Thymus (tissue), 11 donors: ENCODE measurements at regions not wholly inside any gene's neighbourhood (a gene's known extent, or its start where the extent isn't known, plus 50 kb on each side); places are given as distances from the start of the nearest gene placed in this dataset.

Experiments
- DNase-seq, 9 donors: peaks; one replicate each; pipeline ENCODE4 v3.0.0-alpha.2; 2013; ENCODE audit warnings: low spot score in 9 of 9, low read depth in 6 of 9, missing footprints in 1 of 9
- H3K27ac ChIP-seq, 2 donors: one replicate each; pipeline ENCODE4 v1.5.1; 2013; ENCODE audit warnings: control low read depth in 1 of 2, low read depth in 1 of 2, low read length in 1 of 2, mild to moderate bottlenecking in 1 of 2, moderate library complexity in 1 of 2
- H3K27me3 ChIP-seq, 2 donors: one replicate each; pipeline ENCODE4 v1.5.1; 2013; ENCODE audit warnings: low read length in 1 of 2; ENCODE audit not compliant: control insufficient read depth in 2 of 2, insufficient read depth in 1 of 2
- H3K36me3 ChIP-seq, 2 donors: one replicate each; pipeline ENCODE4 v1.5.1; 2013; ENCODE audit warnings: low read length in 1 of 2, mild to moderate bottlenecking in 1 of 2, moderate library complexity in 1 of 2; ENCODE audit not compliant: control insufficient read depth in 2 of 2, insufficient read depth in 2 of 2
- H3K4me1 ChIP-seq, 2 donors: one replicate each; pipeline ENCODE4 v1.5.1; 2013; ENCODE audit warnings: low read length in 2 of 2; ENCODE audit not compliant: control insufficient read depth in 2 of 2, insufficient read depth in 2 of 2
- H3K4me3 ChIP-seq, 2 donors: one replicate each; pipeline ENCODE4 v1.5.1; 2013; ENCODE audit warnings: low read length in 2 of 2, control low read depth in 1 of 2, mild to moderate bottlenecking in 1 of 2
- H3K9me3 ChIP-seq, 2 donors: one replicate each; pipeline ENCODE4 v1.5.1; 2013; ENCODE audit warnings: low read length in 1 of 2, mild to moderate bottlenecking in 1 of 2; ENCODE audit not compliant: control insufficient read depth in 2 of 2, insufficient read depth in 1 of 2
- WGBS: extraction: QIAGEN DNeasy Blood & Tissue Kit; methylation state at CpG from one replicate; pipeline ENCODE4 v1.1.7; 2013; 5-methylcytosine and 5-hydroxymethylcytosine counted together
- donor health status: healthy.

GRCh38 chr22:47435826-47436225 is 673.4 kb downstream of the TBC1D22A start:
- DNase-seq, result no peak
- 94% methylated on average over 7 of the region's 7 CpGs for WGBS

GRCh38 chr22:47435204-47435487 is 672.7 kb downstream of the TBC1D22A start:
- H3K27me3 ChIP-seq, result no peaks in the 10 kb centered on the region
- 95% methylated on average over 5 of the region's 5 CpGs for WGBS
- no peak for DNase-seq
- no peaks in the 10 kb centered on the region for H3K4me1 ChIP-seq
- no peaks in the 10 kb centered on the region for H3K36me3 ChIP-seq
- no peak overlapping the region for H3K27ac ChIP-seq
- H3K4me3 ChIP-seq, result no peak overlapping the region
- no peaks in the 10 kb centered on the region for H3K9me3 ChIP-seq

More at GRCh38 chr22:47435826-47436225, 673.4 kb downstream of the TBC1D22A start:
- no peaks in the 10 kb centered on the region for H3K4me1 ChIP-seq
- no peaks in the 10 kb centered on the region for H3K36me3 ChIP-seq
- no peaks in the 10 kb centered on the region for H3K9me3 ChIP-seq
- no peak overlapping the region for H3K4me3 ChIP-seq
- no peaks in the 10 kb centered on the region for H3K27me3 ChIP-seq
- H3K27ac ChIP-seq, result no peak overlapping the region

- no peak for DNase-seq
- WGBS, result 94% methylated on average over 17 of the region's 17 CpGs
- no peak overlapping the region for H3K27ac ChIP-seq
- no peaks in the 10 kb centered on the region for H3K27me3 ChIP-seq
- no peaks in the 10 kb centered on the region for H3K4me1 ChIP-seq
- H3K9me3 ChIP-seq, result no peaks in the 10 kb centered on the region
- H3K36me3 ChIP-seq, result no peaks in the 10 kb centered on the region
- no peak overlapping the region for H3K4me3 ChIP-seq
These were observed 672.1 kb downstream of the TBC1D22A start for GRCh38 chr22:47434336-47435203.

GRCh38 chr22:47433627-47434026 is 671.2 kb downstream of the TBC1D22A start:
- no peaks in the 10 kb centered on the region for H3K4me1 ChIP-seq
- no peaks in the 10 kb centered on the region for H3K9me3 ChIP-seq
- H3K36me3 ChIP-seq, result no peaks in the 10 kb centered on the region
- no peaks in the 10 kb centered on the region for H3K27me3 ChIP-seq
- whole genome bisulfite sequencing, result 95% methylated on average over 5 of the region's 5 CpGs
- H3K27ac ChIP-seq, result no peak overlapping the region
- DNase-seq, result no peak
- no peak overlapping the region for H3K4me3 ChIP-seq

GRCh38 chr22:47432683-47433082 is 670.2 kb downstream of the TBC1D22A start:
- no peaks in the 10 kb centered on the region for H3K9me3 ChIP-seq
- 79% methylated on average over 7 of the region's 7 CpGs for WGBS
- no peak for DNase-seq
- H3K4me3 ChIP-seq, result no peak overlapping the region
- H3K27ac ChIP-seq, result no peak overlapping the region
- no peaks in the 10 kb centered on the region for H3K27me3 ChIP-seq
- no peaks in the 10 kb centered on the region for H3K4me1 ChIP-seq
- H3K36me3 ChIP-seq, result no peaks in the 10 kb centered on the region

- Histone ChIP-seq H3K36me3 (no peaks in the 10 kb centered on the region), H3K9me3 (peaks cover 0 to 2% of the 10 kb centered on the region in 2 donors), H3K27me3 (no peaks in the 10 kb centered on the region), H3K4me1 (no peaks in the 10 kb centered on the region), H3K27ac (no peak overlapping the region), H3K4me3 (no peak overlapping the region)
- 87% methylated on average over 21 of the region's 21 CpGs for WGBS
- DNase-seq, result no peak
These were observed 661.7 kb downstream of the TBC1D22A start for GRCh38 chr22:47423861-47424820.

- Histone ChIP-seq H3K27me3 (no peaks in the 10 kb centered on the region), H3K9me3 (peaks cover 0 to 2% of the 10 kb centered on the region in 2 donors), H3K4me3 (no peak overlapping the region), H3K4me1 (no peaks in the 10 kb centered on the region), H3K27ac (no peak overlapping the region), H3K36me3 (no peaks in the 10 kb centered on the region)
- WGBS, result 84% methylated on average over 9 of the region's 9 CpGs
- no peak for DNase-seq
These were observed 660.8 kb downstream of the TBC1D22A start for GRCh38 chr22:47423266-47423665.

GRCh38 chr22:47422736-47423135 is 660.3 kb downstream of the TBC1D22A start:
- Histone ChIP-seq H3K9me3 (peaks cover 0 to 2% of the 10 kb centered on the region in 2 donors), H3K36me3 (no peaks in the 10 kb centered on the region), H3K4me1 (no peaks in the 10 kb centered on the region), H3K27me3 (no peaks in the 10 kb centered on the region), H3K4me3 (no peak overlapping the region), H3K27ac (no peak overlapping the region)
- no peak for DNase-seq
- 93% methylated on average over 10 of the region's 10 CpGs for WGBS

- 89% methylated on average over 9 of the region's 9 CpGs for WGBS
- no peaks in the 10 kb centered on the region for H3K36me3 ChIP-seq
These were observed 659.4 kb downstream of the TBC1D22A start for GRCh38 chr22:47421846-47422245.

More at GRCh38 chr22:47421846-47422245, 659.4 kb downstream of the TBC1D22A start:
- no peaks in the 10 kb centered on the region for H3K27me3 ChIP-seq
- H3K4me3 ChIP-seq, result no peak overlapping the region
- no peak for DNase-seq
- peaks cover 0 to 2% of the 10 kb centered on the region in 2 donors for H3K9me3 ChIP-seq
- no peaks in the 10 kb centered on the region for H3K4me1 ChIP-seq
- no peak overlapping the region for H3K27ac ChIP-seq
